Transverse colon (tissue), 3 donors: ENCODE measurements at regions not wholly inside any gene's neighbourhood (a gene's known extent, or its start where the extent isn't known, plus 50 kb on each side); places are given as distances from the start of the nearest gene placed in this dataset.

Experiments
- POLR2A ChIP-seq: fragments of 450-650 bp; IDR thresholded peaks from one replicate; pipeline ENCODE4 v1.6.1; 2016; ENCODE audit warnings: antibody characterized with exemption, mild to moderate bottlenecking, moderate library complexity
- TF ChIP-seq, protein P1 (sequence below), 5 experiments: fragments of 200-600 bp in 3 of 5; fragments of 450-650 bp in 2 of 5; sonication (generic) in 3 of 5; IDR thresholded peaks; 1 replicate in 2 of 5; 2 replicates in 3 of 5; pipeline ENCODE4 v1.5.1; 2016 to 2017; ENCODE audit warnings: antibody characterized with exemption in 5 of 5, inconsistent platforms in 3 of 5, mild to moderate bottlenecking in 2 of 5, moderate library complexity in 1 of 5

DNA sequence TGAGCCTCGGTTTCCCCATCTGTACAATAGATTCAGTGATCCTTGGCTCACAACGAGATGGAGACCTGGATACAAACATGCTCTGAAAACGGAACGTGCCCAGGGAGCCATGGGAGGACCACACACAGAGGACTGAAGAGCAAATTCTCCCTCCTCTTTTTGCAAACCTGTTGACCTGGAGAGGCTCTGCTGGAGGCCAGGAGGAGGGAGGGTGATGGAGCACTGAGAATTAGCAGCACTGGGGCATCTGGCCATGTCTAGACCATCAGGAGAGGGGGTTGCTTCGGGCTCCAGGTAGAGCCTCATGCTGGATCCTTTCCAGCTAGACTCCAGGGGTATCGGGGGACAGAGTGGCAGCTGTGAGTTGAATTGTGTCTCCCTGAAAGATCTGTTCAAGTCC lies 97.4 kb upstream of the GPR26 start:
- TF ChIP-seq POLR2A = no peak
- TF ChIP-seq, protein P1, sequence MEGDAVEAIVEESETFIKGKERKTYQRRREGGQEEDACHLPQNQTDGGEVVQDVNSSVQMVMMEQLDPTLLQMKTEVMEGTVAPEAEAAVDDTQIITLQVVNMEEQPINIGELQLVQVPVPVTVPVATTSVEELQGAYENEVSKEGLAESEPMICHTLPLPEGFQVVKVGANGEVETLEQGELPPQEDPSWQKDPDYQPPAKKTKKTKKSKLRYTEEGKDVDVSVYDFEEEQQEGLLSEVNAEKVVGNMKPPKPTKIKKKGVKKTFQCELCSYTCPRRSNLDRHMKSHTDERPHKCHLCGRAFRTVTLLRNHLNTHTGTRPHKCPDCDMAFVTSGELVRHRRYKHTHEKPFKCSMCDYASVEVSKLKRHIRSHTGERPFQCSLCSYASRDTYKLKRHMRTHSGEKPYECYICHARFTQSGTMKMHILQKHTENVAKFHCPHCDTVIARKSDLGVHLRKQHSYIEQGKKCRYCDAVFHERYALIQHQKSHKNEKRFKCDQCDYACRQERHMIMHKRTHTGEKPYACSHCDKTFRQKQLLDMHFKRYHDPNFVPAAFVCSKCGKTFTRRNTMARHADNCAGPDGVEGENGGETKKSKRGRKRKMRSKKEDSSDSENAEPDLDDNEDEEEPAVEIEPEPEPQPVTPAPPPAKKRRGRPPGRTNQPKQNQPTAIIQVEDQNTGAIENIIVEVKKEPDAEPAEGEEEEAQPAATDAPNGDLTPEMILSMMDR (IDR thresholded peaks at IDR 0.05) = no peak
